ENCODE measurements at regions not wholly inside any gene's neighbourhood (a gene's known extent, or its start where the extent isn't known, plus 50 kb on each side); places are given as distances from the start of the nearest gene placed in this dataset.

- TF ChIP-seq CTCF (conservative IDR thresholded peaks at IDR 0.05 in 1 of 2, IDR thresholded peaks at IDR 0.05 in 1 of 2; ENCODE audit: extremely low read depth in 1 of 2, insufficient read depth in 1 of 2, low read depth in 1 of 2, low read length in 2 of 2) (no peak), EZH2 (IDR thresholded peaks at IDR 0.05; ENCODE audit: borderline replicate concordance, low read length) (no peak)
These were observed 346.6 kb upstream of the PABPC4L start for GRCh38 chr4:134548052-134548628.

Measured in mammary epithelial cell (primary cell).